OCI-LY7 (cell line): ENCODE measurements at regions not wholly inside any gene's neighbourhood (a gene's known extent, or its start where the extent isn't known, plus 50 kb on each side); places are given as distances from the start of the nearest gene placed in this dataset.
"Not testable (repeated sequence)": the region's sequence is repeated elsewhere in the genome, so short reads cannot be mapped to it uniquely, and the experiment has no call there.

ENCODE experiments used
- BruUV-seq: library from RNA; stranded (reverse); fragments of 400-500 nt; replicated peaks from 2 replicates; lab custom pipeline; 2021; lab: Mats Ljungman, UMichigan
- CTCF ChIA-PET: fragments of 300-600 bp; sonication (Branson Sonifier 250); formaldehyde crosslinking; loops from one replicate; lab custom pipeline; 2022; ENCODE audit warnings: antibody characterized with exemption; ENCODE audit not compliant: unreplicated experiment; lab: Charles Lee
- POLR2A ChIA-PET: fragments of 300-600 bp; sonication (Branson Sonifier 250); formaldehyde crosslinking; loops from one replicate; lab custom pipeline; 2022; ENCODE audit warnings: antibody characterized with exemption; lab: Charles Lee
- DNase-seq: peaks from one replicate; pipeline ENCODE4 v3.0.0-alpha.2; 2015; ENCODE audit warnings: low spot score
- H2AFZ ChIP-seq: fragments of 200-600 bp; sonication (generic), shearing (Covaris generic); 2 replicates; pipeline ENCODE4 v1.6.1; 2014; ENCODE audit warnings: mild to moderate bottlenecking, antibody characterized with exemption, low read length, moderate library complexity
- H3K27ac ChIP-seq: fragments of 200-600 bp; sonication (generic); 2 replicates; pipeline ENCODE4 v1.5.1; 2014; ENCODE audit warnings: mixed run types, low read depth, mild to moderate bottlenecking, moderate library complexity, low read length, inconsistent platforms; ENCODE audit not compliant: poor library complexity, severe bottlenecking
- H3K36me3 ChIP-seq: fragments of 200-600 bp; sonication (generic); 2 replicates; pipeline ENCODE4 v1.6.1; 2014; ENCODE audit warnings: mild to moderate bottlenecking, antibody characterized with exemption, low read length, moderate library complexity, mixed read lengths; ENCODE audit not compliant: insufficient read depth
- H3K4me1 ChIP-seq: fragments of 200-600 bp; sonication (generic); 2 replicates; pipeline ENCODE4 v1.5.1; 2014; ENCODE audit warnings: mild to moderate bottlenecking, low read length; ENCODE audit not compliant: insufficient read depth, poor library complexity, severe bottlenecking
- H3K4me2 ChIP-seq: fragments of 200-600 bp; sonication (generic); 2 replicates; pipeline ENCODE4 v1.6.1; 2014; ENCODE audit warnings: mild to moderate bottlenecking, low read length
- H3K4me3 ChIP-seq: fragments of 200-600 bp; sonication (generic); 2 replicates; pipeline ENCODE4 v1.5.1; 2014; ENCODE audit warnings: mild to moderate bottlenecking, low read depth, low read length; ENCODE audit not compliant: poor library complexity, severe bottlenecking
- H3K79me2 ChIP-seq: fragments of 200-600 bp; sonication (generic); 2 replicates; pipeline ENCODE4 v1.6.1; 2016; ENCODE audit warnings: low read depth, mild to moderate bottlenecking, low read length, moderate library complexity, mixed read lengths; ENCODE audit not compliant: insufficient read depth
- H3K9me2 ChIP-seq: fragments of 200-600 bp; sonication (generic); 2 replicates; pipeline ENCODE4 v1.6.1; 2016; ENCODE audit warnings: mild to moderate bottlenecking, low read length, mixed read lengths; ENCODE audit not compliant: insufficient read depth
- H3K9me3 ChIP-seq: fragments of 200-600 bp; sonication (generic); 2 replicates; pipeline ENCODE4 v1.6.1; 2014; ENCODE audit warnings: mild to moderate bottlenecking, mixed run types, low read length, mixed read lengths
- H4K20me1 ChIP-seq: fragments of 200-600 bp; sonication (generic); 2 replicates; pipeline ENCODE4 v1.6.1; 2014; ENCODE audit warnings: mild to moderate bottlenecking, antibody characterized with exemption, low read length, moderate library complexity, mixed read lengths; ENCODE audit not compliant: insufficient read depth
- CTCF ChIP-seq: fragments of 200-600 bp; sonication (generic); conservative IDR thresholded peaks from 2 replicates; pipeline ENCODE4 v1.5.1; 2014; ENCODE audit warnings: mild to moderate bottlenecking, antibody characterized with exemption, low read length, moderate library complexity, mixed read lengths
- EZH2phosphoT487 ChIP-seq: fragments of 200-600 bp; sonication (generic); IDR thresholded peaks from 2 replicates; pipeline ENCODE4 v1.6.1; 2018; ENCODE audit warnings: low read depth, borderline replicate concordance, mild to moderate bottlenecking, mixed run types, antibody characterized with exemption, low read length, moderate library complexity, mixed read lengths
- intact Hi-C: fragments of 100-400 bp; cut with micrococcal nuclease; formaldehyde crosslinking; loops from one replicate; pipeline ENCODE4 v1.10.0; 2022; ENCODE audit not compliant: unreplicated experiment

DNA sequence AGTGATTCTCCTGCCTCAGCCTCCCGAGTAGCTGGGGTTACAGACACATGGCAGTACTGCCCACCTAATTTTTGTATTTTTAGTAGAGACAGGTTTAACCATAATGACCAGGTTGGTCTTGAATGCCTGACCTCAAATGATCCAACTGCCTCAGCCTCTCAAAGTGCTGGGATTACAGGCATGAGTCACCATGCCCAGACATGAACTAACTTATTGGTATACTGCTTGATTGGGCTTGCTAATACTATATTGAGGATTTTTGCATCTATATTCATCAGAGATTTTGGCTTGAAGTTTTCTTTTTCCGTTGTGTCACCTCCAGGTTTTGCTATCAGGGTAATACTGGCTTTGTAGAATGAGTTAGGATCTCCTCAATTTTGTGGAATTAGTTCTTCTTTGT is 706.1 kb upstream of the HS6ST1 start:
- no peaks in the 10 kb centered on the region for H3K79me2 ChIP-seq
- H3K9me2 ChIP-seq: no peaks in the 10 kb centered on the region
- H3K27ac ChIP-seq: no peak overlapping the region
- no peak overlapping the region for H2AFZ ChIP-seq
- no peaks in the 10 kb centered on the region for H3K4me1 ChIP-seq
- intact Hi-C loops: no loop called here
- H3K36me3 ChIP-seq: no peaks in the 10 kb centered on the region
- H3K4me3 ChIP-seq: no peak overlapping the region
- no peaks in the 10 kb centered on the region for H3K9me3 ChIP-seq
- no peaks in the 10 kb centered on the region for H4K20me1 ChIP-seq
- no TSS peak for BruUV-seq
- DNase-seq: no peak
- POLR2A ChIA-PET: no interaction called here
- no peak overlapping the region for H3K4me2 ChIP-seq
- no peak for TF ChIP-seq CTCF
- no peak for TF ChIP-seq EZH2phosphoT487
- CTCF ChIA-PET: no interaction called here

GRCh38 chr2:129035992-129036391 is 717.3 kb upstream of the HS6ST1 start:
- no peaks in the 10 kb centered on the region for H3K9me3 ChIP-seq
- no peaks in the 10 kb centered on the region for H3K79me2 ChIP-seq
- H2AFZ ChIP-seq: no peak overlapping the region
- H3K4me1 ChIP-seq: no peaks in the 10 kb centered on the region
- POLR2A ChIA-PET: no interaction called here
- no peaks in the 10 kb centered on the region for H4K20me1 ChIP-seq
- H3K4me3 ChIP-seq: no peak overlapping the region
- CTCF ChIA-PET: no interaction called here
- no peaks in the 10 kb centered on the region for H3K36me3 ChIP-seq
- H3K27ac ChIP-seq: no peak overlapping the region
- BruUV-seq: no TSS peak
- no peak overlapping the region for H3K4me2 ChIP-seq
- H3K9me2 ChIP-seq: no peaks in the 10 kb centered on the region
- DNase-seq: no peak
- intact Hi-C loops: no loop called here
- TF ChIP-seq CTCF (no peak), EZH2phosphoT487 (no peak)

DNA sequence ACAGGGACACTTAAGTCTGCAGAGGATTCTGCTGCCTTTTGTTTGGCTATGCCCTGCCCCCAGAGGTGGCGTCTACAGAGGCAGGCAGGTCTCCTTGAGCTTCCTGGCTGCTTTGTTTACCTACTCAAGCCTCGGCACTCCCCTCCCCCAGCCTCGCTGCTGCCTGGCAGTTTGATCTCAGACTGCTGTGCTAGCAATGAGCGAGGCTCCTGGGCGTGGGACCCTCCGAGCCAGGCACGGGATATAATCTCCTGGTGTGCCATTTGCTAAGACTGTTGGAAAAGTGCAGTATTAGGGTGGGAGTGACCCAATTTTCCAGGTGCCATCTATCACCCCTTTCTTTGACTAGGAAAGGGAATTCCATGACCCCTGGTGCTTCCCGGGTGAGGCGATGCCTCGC is 725.0 kb upstream of the HS6ST1 start:
- intact Hi-C loops, H3K36me3 ChIP-seq, POLR2A ChIA-PET, H4K20me1 ChIP-seq, BruUV-seq, H3K4me1 ChIP-seq, H3K9me3 ChIP-seq, H3K4me2 ChIP-seq, DNase-seq, CTCF ChIA-PET, H3K27ac ChIP-seq, H3K79me2 ChIP-seq, H2AFZ ChIP-seq, H3K9me2 ChIP-seq, H3K4me3 ChIP-seq: not testable (repeated sequence)

DNA sequence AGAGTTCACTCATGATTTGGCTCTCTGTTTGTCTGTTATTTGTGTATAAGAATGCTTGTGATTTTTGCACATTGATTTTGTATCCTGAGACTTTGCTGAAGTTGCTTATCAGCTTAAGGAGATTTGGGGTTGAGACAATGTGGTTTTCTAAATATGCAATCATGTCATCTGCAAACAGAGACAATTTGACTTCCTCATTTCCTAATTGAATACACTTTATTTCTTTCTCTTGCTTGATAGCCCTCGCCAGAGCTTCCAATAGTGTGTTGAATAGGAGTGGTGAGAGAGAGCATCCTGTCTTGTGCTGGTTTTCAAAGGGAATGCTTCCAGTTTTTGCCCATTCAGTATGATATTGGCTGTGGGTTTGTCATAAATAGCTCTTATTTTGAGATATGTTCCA is 727.8 kb upstream of the HS6ST1 start:
- POLR2A ChIA-PET, H3K36me3 ChIP-seq, DNase-seq, H3K9me3 ChIP-seq, intact Hi-C loops, BruUV-seq, H2AFZ ChIP-seq, H3K4me1 ChIP-seq, H3K27ac ChIP-seq, CTCF ChIA-PET, H3K4me3 ChIP-seq, H4K20me1 ChIP-seq, H3K79me2 ChIP-seq, H3K4me2 ChIP-seq, H3K9me2 ChIP-seq: not testable (repeated sequence)
